Activated naive CD4-positive, alpha-beta T cell treated with anti-CD3 and anti-CD28 coated beads, Interleukin-2, amount 50 U/mL, for 24 hours (primary cell): ENCODE measurements at regions not wholly inside any gene's neighbourhood (a gene's known extent, or its start where the extent isn't known, plus 50 kb on each side); places are given as distances from the start of the nearest gene placed in this dataset.

Experiments
- H3K27ac Mint-ChIP-seq: one replicate; pipeline ENCODE4 v1.8.0; 2021; ENCODE audit warnings: mild to moderate bottlenecking, mixed read lengths
- H3K27me3 Mint-ChIP-seq: one replicate; pipeline ENCODE4 v1.8.0; 2021; ENCODE audit warnings: mixed read lengths
- H3K36me3 Mint-ChIP-seq: one replicate; pipeline ENCODE4 v1.8.0; 2021; ENCODE audit warnings: mixed read lengths
- H3K4me1 Mint-ChIP-seq: one replicate; pipeline ENCODE4 v1.8.0; 2021; ENCODE audit warnings: mixed read lengths
- H3K4me3 Mint-ChIP-seq: one replicate; pipeline ENCODE4 v1.8.0; 2021; ENCODE audit warnings: mild to moderate bottlenecking, mixed read lengths
- H3K9me3 Mint-ChIP-seq: one replicate; pipeline ENCODE4 v1.8.0; 2021; ENCODE audit warnings: mixed read lengths

DNA sequence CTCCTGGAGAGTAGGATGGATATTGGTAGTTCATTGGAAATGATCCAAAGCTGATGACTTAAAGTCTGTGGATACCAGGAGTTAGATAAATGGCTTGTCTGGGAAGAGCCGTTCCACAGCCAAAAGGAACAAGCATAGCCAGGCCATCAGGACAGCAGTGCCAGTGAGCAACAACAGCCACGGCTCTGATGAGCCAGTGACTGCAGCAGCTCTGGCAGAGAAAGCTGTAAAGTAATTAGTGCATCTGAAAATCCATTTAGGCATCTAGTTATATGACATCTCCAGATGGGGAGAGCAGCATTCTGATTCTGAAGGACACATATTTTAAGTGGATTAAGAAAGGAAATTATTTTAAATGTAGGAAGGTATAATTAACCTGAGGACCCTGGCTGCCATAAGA is 256.2 kb upstream of the PLXNA2 start:
- no peak overlapping the region for H3K4me3 Mint-ChIP-seq
- H3K9me3 Mint-ChIP-seq = peaks cover 4% of the 10 kb centered on the region
- peaks cover 2% of the 10 kb centered on the region for H3K36me3 Mint-ChIP-seq
- H3K27me3 Mint-ChIP-seq = peaks cover 6% of the 10 kb centered on the region
- H3K4me1 Mint-ChIP-seq = no peaks in the 10 kb centered on the region
- H3K27ac Mint-ChIP-seq = no peak overlapping the region

- no peaks in the 10 kb centered on the region for H3K9me3 Mint-ChIP-seq
- no peaks in the 10 kb centered on the region for H3K36me3 Mint-ChIP-seq
- peaks cover 8% of the 10 kb centered on the region for H3K27me3 Mint-ChIP-seq
- no peak overlapping the region for H3K4me3 Mint-ChIP-seq
- H3K27ac Mint-ChIP-seq = no peak overlapping the region
- H3K4me1 Mint-ChIP-seq = no peaks in the 10 kb centered on the region
These were observed 257.4 kb upstream of the PLXNA2 start for GRCh38 chr1:208501542-208501941.

GRCh38 chr1:208503787-208504186 is 259.6 kb upstream of the PLXNA2 start:
- H3K4me1 Mint-ChIP-seq = no peaks in the 10 kb centered on the region
- H3K9me3 Mint-ChIP-seq = no peaks in the 10 kb centered on the region
- H3K27me3 Mint-ChIP-seq = peaks cover 8% of the 10 kb centered on the region
- no peak overlapping the region for H3K27ac Mint-ChIP-seq
- H3K36me3 Mint-ChIP-seq = no peaks in the 10 kb centered on the region
- H3K4me3 Mint-ChIP-seq = no peak overlapping the region

GRCh38 chr1:208506812-208507211 is 262.6 kb upstream of the PLXNA2 start:
- Mint-ChIP-seq H3K4me1 (no peaks in the 10 kb centered on the region), H3K27ac (no peak overlapping the region), H3K9me3 (no peaks in the 10 kb centered on the region), H3K36me3 (no peaks in the 10 kb centered on the region), H3K27me3 (peaks cover 6% of the 10 kb centered on the region), H3K4me3 (no peak overlapping the region)

DNA sequence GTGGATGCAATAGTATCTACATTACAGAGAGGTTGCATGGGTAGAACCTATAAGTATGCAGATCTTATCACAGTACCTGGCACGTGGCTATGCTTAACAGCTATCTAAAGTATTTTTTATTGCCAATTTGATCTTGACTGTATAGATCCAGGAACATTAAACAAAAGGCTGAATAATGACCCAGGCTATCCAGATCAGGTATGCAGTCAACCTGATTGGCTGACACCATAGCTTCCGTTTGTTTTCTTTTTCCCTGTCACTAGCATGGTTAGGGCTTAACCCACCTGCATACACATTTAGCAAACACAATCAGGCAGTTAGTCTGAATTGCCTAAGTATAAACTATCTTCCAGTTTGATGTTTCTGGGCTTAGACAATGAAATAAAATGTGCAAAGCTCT is 264.9 kb upstream of the PLXNA2 start:
- peaks cover 6% of the 10 kb centered on the region for H3K27me3 Mint-ChIP-seq
- no peaks in the 10 kb centered on the region for H3K9me3 Mint-ChIP-seq
- no peak overlapping the region for H3K4me3 Mint-ChIP-seq
- no peak overlapping the region for H3K27ac Mint-ChIP-seq
- no peaks in the 10 kb centered on the region for H3K36me3 Mint-ChIP-seq
- no peaks in the 10 kb centered on the region for H3K4me1 Mint-ChIP-seq

DNA sequence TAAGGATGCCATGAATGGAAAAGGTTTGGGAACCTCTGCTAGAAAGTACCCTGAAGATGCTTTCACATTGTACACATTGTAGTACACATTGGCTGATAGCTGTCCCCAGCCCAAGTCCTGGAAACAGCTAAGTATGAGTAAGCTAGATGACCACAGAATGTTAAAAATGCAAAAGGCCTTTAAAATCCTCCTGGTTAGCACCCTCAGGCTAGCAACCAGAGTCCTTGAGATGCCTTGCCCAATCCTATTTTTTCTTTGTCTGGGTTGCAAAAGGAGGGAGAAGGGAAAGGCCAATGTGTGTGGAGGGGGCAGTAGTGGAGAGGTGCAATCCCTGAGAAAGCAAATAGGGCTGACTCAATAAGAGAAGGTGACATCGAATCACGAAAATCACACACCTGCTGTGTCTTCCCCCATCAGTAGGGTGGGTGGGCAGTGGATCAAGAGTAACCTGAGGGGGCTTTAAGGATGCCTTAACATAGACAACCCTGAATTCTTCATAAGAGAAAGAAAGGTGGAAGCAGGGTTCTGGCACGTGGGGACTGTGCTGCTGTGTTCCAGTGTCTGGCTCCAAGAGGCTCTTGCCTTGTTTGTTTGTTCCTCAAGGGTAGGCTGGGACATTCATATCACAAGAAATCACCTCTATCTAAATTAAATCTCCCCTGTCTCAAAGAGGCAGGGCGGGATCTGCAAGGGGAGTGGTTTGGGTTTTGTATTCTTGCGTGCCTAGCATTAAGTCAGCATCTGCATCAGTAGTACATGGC is 266.2 kb upstream of the PLXNA2 start:
- no peaks in the 10 kb centered on the region for H3K4me1 Mint-ChIP-seq
- H3K9me3 Mint-ChIP-seq = no peaks in the 10 kb centered on the region
- peaks cover 4% of the 10 kb centered on the region for H3K27me3 Mint-ChIP-seq
- no peak overlapping the region for H3K27ac Mint-ChIP-seq
- no peaks in the 10 kb centered on the region for H3K36me3 Mint-ChIP-seq
- no peak overlapping the region for H3K4me3 Mint-ChIP-seq

DNA sequence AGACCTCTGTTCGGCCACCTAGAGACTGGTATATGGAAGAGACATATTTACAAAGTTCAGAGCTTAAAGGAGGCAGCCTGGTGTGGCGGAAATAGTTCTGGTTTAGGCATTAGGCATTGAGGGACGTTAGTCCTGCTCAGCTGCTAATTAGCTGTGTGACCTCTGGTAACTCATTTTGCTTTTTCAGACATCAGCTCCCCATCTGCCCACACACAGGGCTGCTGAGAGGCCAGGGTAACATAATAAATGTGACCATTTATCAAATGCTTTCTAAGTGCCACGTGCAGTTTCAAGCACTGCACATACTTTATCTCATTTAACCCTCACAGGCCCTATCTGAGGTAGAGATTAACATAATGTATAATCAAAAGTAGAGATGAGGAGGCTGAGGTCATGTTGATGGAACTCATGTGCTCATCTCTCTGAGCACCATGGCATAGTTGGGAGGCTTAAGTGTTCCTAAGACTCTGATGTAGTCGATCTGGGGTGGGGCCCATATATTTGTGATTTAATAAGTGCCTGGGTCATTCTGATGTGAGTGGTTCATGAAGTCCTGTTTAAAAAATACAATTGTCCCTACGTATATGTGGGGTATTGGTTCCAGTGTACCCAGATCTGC is 267.2 kb upstream of the PLXNA2 start:
- Mint-ChIP-seq H3K27ac (no peak overlapping the region), H3K36me3 (no peaks in the 10 kb centered on the region), H3K27me3 (peaks cover 1% of the 10 kb centered on the region), H3K4me3 (no peak overlapping the region), H3K9me3 (no peaks in the 10 kb centered on the region), H3K4me1 (no peaks in the 10 kb centered on the region)

GRCh38 chr1:208513799-208514198 is 269.6 kb upstream of the PLXNA2 start:
- Mint-ChIP-seq H3K9me3 (peaks cover 6% of the 10 kb centered on the region), H3K4me1 (no peaks in the 10 kb centered on the region), H3K4me3 (no peak overlapping the region)

GRCh38 chr1:208515129-208515528 is 270.9 kb upstream of the PLXNA2 start:
- Mint-ChIP-seq H3K4me1 (no peaks in the 10 kb centered on the region), H3K9me3 (peaks cover 6% of the 10 kb centered on the region), H3K27ac (no peak overlapping the region), H3K36me3 (no peaks in the 10 kb centered on the region), H3K4me3 (no peak overlapping the region), H3K27me3 (no peaks in the 10 kb centered on the region)

More at GRCh38 chr1:208513799-208514198, 269.6 kb upstream of the PLXNA2 start:
- Mint-ChIP-seq H3K27me3 (no peaks in the 10 kb centered on the region), H3K36me3 (no peaks in the 10 kb centered on the region), H3K27ac (no peak overlapping the region)

- Mint-ChIP-seq H3K27ac (no peak overlapping the region), H3K4me3 (no peak overlapping the region), H3K36me3 (no peaks in the 10 kb centered on the region), H3K4me1 (no peaks in the 10 kb centered on the region), H3K9me3 (peaks cover 6% of the 10 kb centered on the region), H3K27me3 (peaks cover 2% of the 10 kb centered on the region)
These were observed 272.6 kb upstream of the PLXNA2 start for GRCh38 chr1:208516780-208517179.

DNA sequence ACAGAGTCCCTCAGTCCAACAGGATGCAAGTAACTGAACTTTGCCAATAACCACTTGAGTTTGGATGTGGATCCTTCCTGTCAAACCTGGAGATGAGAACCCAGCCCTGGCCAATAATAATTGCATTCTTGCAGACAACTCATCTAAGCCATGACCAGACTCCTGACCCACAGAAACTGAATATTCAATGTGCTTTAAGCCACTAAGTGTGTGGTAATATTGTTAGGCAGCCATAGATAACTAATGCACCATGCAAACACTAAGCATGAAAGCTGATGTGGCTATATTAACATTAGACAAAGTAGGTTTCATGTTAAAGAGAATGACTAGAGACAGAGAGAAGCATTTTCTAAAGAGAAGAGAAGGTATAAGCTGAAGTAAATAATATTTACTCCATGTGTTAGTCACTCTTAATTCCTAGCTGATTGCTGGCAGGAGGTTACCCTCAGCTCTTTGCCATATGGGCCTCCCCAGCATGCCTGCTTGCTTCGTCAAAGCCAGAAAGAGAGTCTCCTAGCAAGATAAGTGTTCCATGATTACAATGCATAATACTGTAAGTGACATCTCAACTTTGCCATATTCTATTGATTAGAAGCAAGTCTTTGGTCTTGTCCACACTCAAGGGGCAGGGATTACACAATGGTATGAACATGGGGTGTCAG is 276.4 kb upstream of the PLXNA2 start:
- Mint-ChIP-seq H3K27ac (no peak overlapping the region), H3K4me1 (no peaks in the 10 kb centered on the region), H3K27me3 (peaks cover 2% of the 10 kb centered on the region), H3K4me3 (no peak overlapping the region), H3K36me3 (no peaks in the 10 kb centered on the region), H3K9me3 (peaks cover 6% of the 10 kb centered on the region)

GRCh38 chr1:208521534-208521933 is 277.4 kb upstream of the PLXNA2 start:
- no peak overlapping the region for H3K27ac Mint-ChIP-seq
- no peaks in the 10 kb centered on the region for H3K36me3 Mint-ChIP-seq
- no peak overlapping the region for H3K4me3 Mint-ChIP-seq
- peaks cover 6% of the 10 kb centered on the region for H3K9me3 Mint-ChIP-seq
- H3K4me1 Mint-ChIP-seq = no peaks in the 10 kb centered on the region
- H3K27me3 Mint-ChIP-seq = peaks cover 3% of the 10 kb centered on the region

- Mint-ChIP-seq H3K9me3 (no peaks in the 10 kb centered on the region), H3K27me3 (peaks cover 3% of the 10 kb centered on the region), H3K36me3 (no peaks in the 10 kb centered on the region), H3K4me3 (no peak overlapping the region), H3K4me1 (no peaks in the 10 kb centered on the region), H3K27ac (no peak overlapping the region)
These were observed 278.8 kb upstream of the PLXNA2 start for GRCh38 chr1:208523007-208523406.

DNA sequence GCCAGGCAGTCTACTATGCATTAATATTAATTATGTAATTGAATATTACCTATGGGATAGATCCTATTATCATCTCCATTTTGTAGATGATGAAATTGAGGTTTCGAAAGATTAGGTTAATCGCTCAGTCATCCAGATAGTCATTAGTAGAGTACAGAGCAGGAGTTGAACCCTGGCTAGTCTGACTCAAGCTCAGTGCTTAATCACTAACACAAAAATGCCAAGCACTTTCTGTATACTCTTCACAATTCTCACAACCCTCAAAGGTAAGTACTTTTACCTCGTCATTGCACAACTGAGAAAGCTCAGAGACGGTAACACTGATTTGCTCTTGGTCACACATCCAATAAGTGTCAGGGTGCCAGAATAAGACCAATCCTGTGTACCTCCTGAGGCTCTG is 280.2 kb upstream of the PLXNA2 start:
- no peaks in the 10 kb centered on the region for H3K36me3 Mint-ChIP-seq
- H3K4me3 Mint-ChIP-seq = no peak overlapping the region
- peaks cover 3% of the 10 kb centered on the region for H3K27me3 Mint-ChIP-seq
- no peaks in the 10 kb centered on the region for H3K9me3 Mint-ChIP-seq
- no peaks in the 10 kb centered on the region for H3K4me1 Mint-ChIP-seq
- H3K27ac Mint-ChIP-seq = no peak overlapping the region

- H3K27ac Mint-ChIP-seq = no peak overlapping the region
- no peaks in the 10 kb centered on the region for H3K36me3 Mint-ChIP-seq
- H3K4me1 Mint-ChIP-seq = no peaks in the 10 kb centered on the region
- no peak overlapping the region for H3K4me3 Mint-ChIP-seq
- no peaks in the 10 kb centered on the region for H3K9me3 Mint-ChIP-seq
- H3K27me3 Mint-ChIP-seq = peaks cover 3% of the 10 kb centered on the region
These were observed 280.7 kb upstream of the PLXNA2 start for GRCh38 chr1:208524925-208525324.

- no peak overlapping the region for H3K27ac Mint-ChIP-seq
- no peaks in the 10 kb centered on the region for H3K9me3 Mint-ChIP-seq
- H3K4me1 Mint-ChIP-seq = no peaks in the 10 kb centered on the region
- H3K36me3 Mint-ChIP-seq = no peaks in the 10 kb centered on the region
- peaks cover 3% of the 10 kb centered on the region for H3K27me3 Mint-ChIP-seq
- no peak overlapping the region for H3K4me3 Mint-ChIP-seq
These were observed 281.2 kb upstream of the PLXNA2 start for GRCh38 chr1:208525417-208525816.
